ENCODE measurements at regions not wholly inside any gene's neighbourhood (a gene's known extent, or its start where the extent isn't known, plus 50 kb on each side); places are given as distances from the start of the nearest gene placed in this dataset.

DNA sequence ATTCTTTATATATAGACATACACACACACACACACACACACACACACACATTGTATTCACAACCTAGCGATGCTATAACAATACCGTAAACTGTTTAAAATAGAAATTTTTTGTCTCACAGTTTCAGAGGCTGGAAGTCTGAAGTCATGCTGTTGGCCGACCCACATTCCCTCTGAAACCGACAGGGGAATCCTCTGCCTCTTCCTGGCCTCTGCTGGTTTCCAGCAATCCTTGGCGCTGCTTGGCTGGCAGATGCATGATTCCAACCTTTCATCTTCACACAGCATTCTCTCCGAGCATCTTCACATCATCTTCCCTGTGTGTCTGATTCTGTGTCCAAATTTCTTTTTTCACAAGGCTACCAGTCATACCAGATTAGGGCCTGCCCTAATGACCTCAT, 94.8 kb downstream of the CCDC71L start:
- TF ChIP-seq REST (IDR thresholded peaks at IDR 0.05; ENCODE audit: low read depth) = no peak
- no peak for TF ChIP-seq EZH2 (IDR thresholded peaks at IDR 0.05)
- TF ChIP-seq, protein P1, sequence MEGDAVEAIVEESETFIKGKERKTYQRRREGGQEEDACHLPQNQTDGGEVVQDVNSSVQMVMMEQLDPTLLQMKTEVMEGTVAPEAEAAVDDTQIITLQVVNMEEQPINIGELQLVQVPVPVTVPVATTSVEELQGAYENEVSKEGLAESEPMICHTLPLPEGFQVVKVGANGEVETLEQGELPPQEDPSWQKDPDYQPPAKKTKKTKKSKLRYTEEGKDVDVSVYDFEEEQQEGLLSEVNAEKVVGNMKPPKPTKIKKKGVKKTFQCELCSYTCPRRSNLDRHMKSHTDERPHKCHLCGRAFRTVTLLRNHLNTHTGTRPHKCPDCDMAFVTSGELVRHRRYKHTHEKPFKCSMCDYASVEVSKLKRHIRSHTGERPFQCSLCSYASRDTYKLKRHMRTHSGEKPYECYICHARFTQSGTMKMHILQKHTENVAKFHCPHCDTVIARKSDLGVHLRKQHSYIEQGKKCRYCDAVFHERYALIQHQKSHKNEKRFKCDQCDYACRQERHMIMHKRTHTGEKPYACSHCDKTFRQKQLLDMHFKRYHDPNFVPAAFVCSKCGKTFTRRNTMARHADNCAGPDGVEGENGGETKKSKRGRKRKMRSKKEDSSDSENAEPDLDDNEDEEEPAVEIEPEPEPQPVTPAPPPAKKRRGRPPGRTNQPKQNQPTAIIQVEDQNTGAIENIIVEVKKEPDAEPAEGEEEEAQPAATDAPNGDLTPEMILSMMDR (IDR thresholded peaks at IDR 0.05 in 2 of 3, conservative IDR thresholded peaks at IDR 0.05 in 1 of 3; ENCODE audit: borderline replicate concordance in 1 of 3, insufficient read depth in 1 of 3, low read depth in 2 of 3, low read length in 2 of 3) = no peak
- TF ChIP-seq, protein P2, sequence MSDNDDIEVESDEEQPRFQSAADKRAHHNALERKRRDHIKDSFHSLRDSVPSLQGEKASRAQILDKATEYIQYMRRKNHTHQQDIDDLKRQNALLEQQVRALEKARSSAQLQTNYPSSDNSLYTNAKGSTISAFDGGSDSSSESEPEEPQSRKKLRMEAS (IDR thresholded peaks at IDR 0.05) = no peak
- no peak for TF ChIP-seq POLR2AphosphoS5 (IDR thresholded peaks at IDR 0.05; ENCODE audit: low read depth, low read length)
- TF ChIP-seq POLR2A (IDR thresholded peaks at IDR 0.05; ENCODE audit: borderline replicate concordance, extremely low read depth, insufficient read depth, insufficient read length) = no peak
- TF ChIP-seq SIN3A (IDR thresholded peaks at IDR 0.05; ENCODE audit: low read depth) = no peak
- no peak for TF ChIP-seq YY1 (IDR thresholded peaks at IDR 0.05; ENCODE audit: extremely low read depth, insufficient replicate concordance, low read depth, low read length)

Measured in HCT116 (cell line).